ENCODE measurements at regions not wholly inside any gene's neighbourhood (a gene's known extent, or its start where the extent isn't known, plus 50 kb on each side); places are given as distances from the start of the nearest gene placed in this dataset.
"Not testable (repeated sequence)": the region's sequence is repeated elsewhere in the genome, so short reads cannot be mapped to it uniquely, and the experiment has no call there.

GRCh38 chr6:19159561-19159960, 677.6 kb upstream of the ID4 start:
- no peak for DNase-seq

GRCh38 chr6:19160081-19160730, 677.0 kb upstream of the ID4 start:
- peak; percentile 36 for DNase-seq

DNA sequence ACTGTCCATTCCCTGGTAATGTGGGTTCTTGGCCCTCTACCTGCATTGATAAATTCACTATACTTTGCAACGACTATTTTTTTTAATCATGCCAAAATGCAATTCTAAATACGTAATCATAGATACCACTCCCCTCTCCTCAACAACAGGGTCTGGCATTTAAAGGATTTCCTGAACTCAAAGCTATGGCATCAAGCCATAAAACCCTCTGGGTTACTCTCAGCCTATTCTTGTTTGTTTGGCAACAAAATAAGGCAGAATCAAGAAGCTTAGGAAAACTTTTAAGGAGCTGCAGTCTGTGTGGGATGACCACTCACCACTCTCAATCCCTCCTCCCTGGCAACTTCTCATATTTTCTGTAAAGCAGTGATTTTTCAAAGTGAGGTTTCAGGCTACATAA, 669.9 kb upstream of the ID4 start:
- no peak for DNase-seq

GRCh38 chr6:19169366-19169765, 667.8 kb upstream of the ID4 start:
- no peak for DNase-seq

DNA sequence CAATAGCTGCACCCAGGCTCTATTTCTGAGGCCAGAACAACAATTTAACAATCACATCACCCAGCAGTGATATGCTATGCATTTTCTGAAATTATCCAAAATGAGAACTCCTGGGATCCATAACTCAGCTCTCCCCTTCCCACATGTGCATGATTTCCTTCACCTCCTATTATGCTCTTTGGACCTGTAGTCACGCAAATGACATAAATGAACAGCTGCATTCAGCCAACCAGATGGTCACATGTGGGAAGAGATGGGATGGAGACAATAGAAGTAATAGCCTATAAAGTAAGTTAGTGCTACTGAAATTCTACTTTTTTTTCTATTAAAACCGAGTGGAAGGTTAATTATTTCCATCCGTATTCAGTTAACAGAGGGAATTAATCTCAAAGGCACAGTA, 662.1 kb upstream of the ID4 start:
- no peak for DNase-seq

DNA sequence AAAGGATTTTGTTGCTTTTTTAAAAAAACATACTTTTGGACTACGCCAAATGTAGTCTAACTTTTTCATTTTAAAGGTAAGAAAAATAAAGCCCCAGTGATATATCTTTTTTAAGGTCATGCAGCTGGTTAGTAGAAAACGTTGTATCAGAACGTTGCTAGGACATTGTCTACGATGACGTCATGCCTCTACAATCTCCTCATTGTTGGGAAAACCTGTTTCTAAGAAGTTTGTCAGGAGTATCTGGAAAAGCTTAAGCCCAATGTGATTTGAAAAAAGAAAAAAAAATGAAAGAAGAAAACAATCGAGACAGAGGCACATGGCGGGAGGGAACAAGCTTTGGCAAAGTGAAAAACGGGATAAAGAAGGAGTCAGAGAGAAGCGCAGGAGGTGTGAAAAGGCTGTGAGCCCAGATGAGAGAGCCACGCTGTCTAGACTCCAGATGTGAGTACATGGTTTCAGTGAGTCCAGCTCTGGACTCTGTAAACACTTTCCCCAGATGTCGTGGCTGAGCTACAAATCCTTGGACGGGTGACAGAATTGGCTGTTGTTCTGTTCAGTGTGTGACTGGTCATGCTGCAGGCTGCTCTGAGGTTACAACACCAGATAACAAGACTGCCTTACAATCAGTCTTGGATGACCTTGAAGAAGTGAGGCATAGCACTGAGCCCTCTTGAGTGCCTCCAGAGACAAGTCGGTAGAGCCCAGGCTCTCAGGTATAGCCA, 656.7 kb upstream of the ID4 start:
- DNase-seq, result no peak

- no peak for DNase-seq
Measured at GRCh38 chr6:19181211-19181610, 656.0 kb upstream of the ID4 start.

DNA sequence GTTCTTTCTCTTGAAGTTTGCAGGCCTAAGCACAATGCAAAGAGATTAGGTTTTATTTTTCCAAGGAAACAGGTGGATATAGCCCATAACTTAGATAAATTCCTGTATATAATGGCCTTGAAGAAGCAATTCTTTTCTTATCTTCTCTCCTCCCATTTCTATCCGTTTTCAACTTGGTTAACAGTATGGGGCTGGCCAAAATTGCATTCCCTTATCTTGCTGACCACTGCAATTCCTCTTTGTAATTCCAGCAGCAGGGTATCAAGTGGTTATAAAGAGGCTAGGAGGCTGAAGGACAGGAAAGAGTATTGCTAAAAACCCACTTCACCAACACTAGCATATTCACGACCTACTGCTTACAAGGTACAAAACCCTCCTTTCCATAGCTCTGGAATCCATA, 643.5 kb upstream of the ID4 start:
- DNase-seq, result no peak

DNA sequence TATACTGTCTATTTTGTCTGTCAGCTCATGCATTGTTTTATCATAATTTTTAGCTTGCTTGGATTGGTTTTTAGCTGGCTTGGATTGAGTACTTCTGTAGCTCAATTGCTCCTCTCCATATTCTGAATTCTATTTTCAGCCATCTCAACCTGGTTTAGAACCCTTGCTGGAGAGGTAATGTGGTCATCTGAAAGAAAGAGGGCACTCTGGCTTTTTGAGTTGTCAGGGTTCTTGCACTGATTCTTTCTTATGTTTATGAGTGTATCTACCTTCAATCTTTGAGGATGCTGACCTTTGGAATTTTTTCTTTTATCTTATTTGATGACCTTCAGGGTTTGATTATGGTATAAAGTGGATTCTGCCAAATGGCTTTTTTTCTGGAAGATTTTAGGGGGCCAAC, 632.7 kb upstream of the ID4 start:
- DNase-seq, result no peak

GRCh38 chr6:19205076-19205475, 632.1 kb upstream of the ID4 start:
- DNase-seq, result no peak

GRCh38 chr6:19209202-19209601, 628.0 kb upstream of the ID4 start:
- DNase-seq, result no peak

DNA sequence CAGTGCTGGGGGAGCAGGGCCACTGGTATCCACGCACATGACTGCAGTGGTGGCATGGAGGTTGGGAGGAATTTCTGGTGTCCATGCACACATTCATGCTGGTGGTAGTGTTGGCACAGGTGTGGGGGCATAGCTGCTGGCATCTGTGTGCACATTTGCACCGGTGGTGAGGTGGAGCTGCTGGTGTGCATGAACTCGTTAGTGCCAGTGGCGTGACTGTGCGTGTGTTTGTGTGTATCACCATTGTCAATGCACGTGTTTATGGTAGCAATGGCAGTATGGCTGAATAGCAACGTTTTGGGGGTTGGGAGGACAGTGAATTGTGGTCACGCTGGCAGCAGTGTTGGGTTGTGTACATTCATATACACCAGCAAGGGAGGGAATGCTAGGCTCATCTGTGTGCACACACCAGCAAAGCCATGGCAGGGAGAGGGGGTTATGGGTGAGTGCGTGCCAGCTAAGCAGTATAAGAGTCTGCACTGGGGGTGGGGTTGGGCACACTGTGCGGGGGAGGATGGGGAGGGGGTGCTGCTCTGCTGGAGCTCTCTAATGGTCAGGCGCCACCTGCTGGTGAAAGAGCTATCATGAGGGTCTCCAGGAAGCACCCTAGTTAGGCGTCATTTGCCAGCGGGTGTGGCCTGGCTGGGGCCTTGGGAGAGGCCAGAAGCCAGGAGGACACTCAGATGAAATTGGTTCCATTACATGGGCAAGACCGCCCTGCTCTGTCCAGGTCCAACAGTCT, 626.1 kb upstream of the ID4 start:
- DNase-seq, result no peak

DNA sequence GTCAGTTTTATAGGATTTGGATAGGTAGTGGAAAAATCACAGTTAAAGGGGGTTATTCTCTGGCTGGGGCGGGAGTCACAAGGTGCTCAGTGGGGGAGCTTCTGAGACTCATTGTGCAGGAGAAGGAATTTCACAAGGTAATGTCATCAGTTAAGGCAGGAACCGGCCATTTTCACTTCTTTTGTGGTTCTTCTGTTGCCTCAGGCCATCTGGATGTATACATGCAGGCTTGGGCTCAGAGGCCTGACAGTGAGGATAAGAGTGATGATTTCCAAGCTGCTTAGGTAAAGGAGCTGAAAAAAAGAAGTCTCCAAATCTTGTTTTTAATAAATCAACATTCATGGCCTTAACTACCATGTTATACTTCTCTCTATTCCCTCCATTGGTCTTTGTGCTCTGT, 622.9 kb upstream of the ID4 start:
- DNase-seq, result no peak

GRCh38 chr6:19219931-19220330, 617.2 kb upstream of the ID4 start:
- DNase-seq, result no peak

- DNase-seq, result peak; percentile 47
Measured at GRCh38 chr6:19231878-19232561, 605.1 kb upstream of the ID4 start.

- DNase-seq, result no peak
Measured at GRCh38 chr6:19245656-19246055, 591.5 kb upstream of the ID4 start.

GRCh38 chr6:19247181-19247580, 590.0 kb upstream of the ID4 start:
- DNase-seq, result not testable (repeated sequence)

- not testable (repeated sequence) for DNase-seq
Measured at GRCh38 chr6:19256123-19256522, 581.0 kb upstream of the ID4 start.

- DNase-seq, result no peak
Measured at GRCh38 chr6:19261642-19262041, 575.5 kb upstream of the ID4 start.

DNA sequence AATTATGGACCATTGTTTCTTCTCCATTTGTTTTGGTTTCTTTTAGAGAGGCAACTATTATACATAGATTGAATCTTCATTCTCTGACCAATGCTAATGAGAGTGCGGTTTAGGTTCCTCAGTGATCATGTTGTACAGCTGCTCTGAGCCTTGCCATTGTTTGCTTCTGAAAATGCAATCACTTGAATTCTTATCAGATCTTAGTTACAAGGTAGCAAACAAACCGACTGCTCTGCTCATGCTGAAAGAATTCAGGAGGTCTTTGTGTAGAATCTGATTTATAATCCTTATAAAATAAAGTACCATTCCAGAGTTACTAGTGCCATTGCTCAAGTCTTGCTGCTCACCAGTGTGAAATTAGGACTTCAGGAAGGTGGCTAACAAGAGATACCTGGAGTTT, 569.1 kb upstream of the ID4 start:
- no peak for DNase-seq

DNA sequence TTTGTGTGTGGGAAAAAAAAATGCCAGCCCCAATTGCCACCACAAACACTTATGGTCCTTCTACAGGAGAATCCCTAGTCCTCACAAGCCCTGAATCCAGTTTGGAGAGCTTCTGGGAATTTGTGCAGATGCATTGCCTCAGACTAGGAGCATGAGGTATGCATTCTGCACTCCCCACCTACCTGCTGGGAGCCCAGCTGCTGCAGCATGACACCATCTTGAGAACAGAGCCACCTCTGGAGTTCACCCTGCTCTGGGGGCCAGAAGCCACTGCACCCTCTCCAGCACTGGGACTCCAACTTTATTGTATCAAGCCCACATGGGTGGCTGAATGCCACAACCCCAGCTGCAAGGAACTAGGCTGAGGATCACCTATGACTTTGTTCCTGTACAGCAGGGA, 568.5 kb upstream of the ID4 start:
- DNase-seq, result no peak

- DNase-seq, result no peak
Measured at GRCh38 chr6:19269341-19269898, 567.8 kb upstream of the ID4 start.

- no peak for DNase-seq
Measured at GRCh38 chr6:19270616-19271015, 566.6 kb upstream of the ID4 start.
